ENCODE measurements at regions not wholly inside any gene's neighbourhood (a gene's known extent, or its start where the extent isn't known, plus 50 kb on each side); places are given as distances from the start of the nearest gene placed in this dataset.

DNA sequence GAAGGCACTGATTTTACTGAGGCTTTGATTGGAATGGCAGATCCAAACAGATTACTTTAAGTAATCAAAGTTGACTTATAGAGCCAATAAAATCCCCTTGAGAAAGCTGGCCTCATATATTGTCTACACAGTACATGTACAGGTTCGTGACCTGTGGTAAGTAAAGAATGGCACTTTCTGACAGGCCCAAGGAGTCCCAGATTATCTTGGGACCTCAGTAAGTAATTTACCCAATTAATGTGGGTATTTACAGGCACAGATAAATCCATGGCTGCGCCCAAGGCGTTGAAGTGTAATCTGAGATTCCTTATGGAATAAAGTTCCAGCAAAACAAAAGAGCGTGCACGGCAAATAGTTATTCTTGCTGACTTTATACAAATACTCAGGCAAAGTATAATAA, 62.4 kb downstream of the PAGE2 start:
- TF ChIP-seq POLR2A (IDR thresholded peaks at IDR 0.05) (no peak), CTCF (IDR thresholded peaks at IDR 0.05) (no peak)

All from prostate gland (tissue), 2 donors.